DND-41 (cell line): ENCODE measurements at regions not wholly inside any gene's neighbourhood (a gene's known extent, or its start where the extent isn't known, plus 50 kb on each side); places are given as distances from the start of the nearest gene placed in this dataset.

ENCODE experiments used
- EZH2 ChIP-seq: IDR thresholded peaks from 3 replicates; pipeline ENCODE4 v1.6.1; 2012; ENCODE audit warnings: borderline replicate concordance, low read depth, mild to moderate bottlenecking, moderate library complexity, low read length, inconsistent platforms; ENCODE audit not compliant: severe bottlenecking
- TF ChIP-seq, protein P1 (sequence below): IDR thresholded peaks from 2 replicates; pipeline ENCODE4 v1.5.1; 2012; ENCODE audit warnings: borderline replicate concordance, low read length, moderate library complexity, mild to moderate bottlenecking; ENCODE audit not compliant: poor library complexity, severe bottlenecking; ENCODE audit errors: extremely low read depth

GRCh38 chr11:62034036-62034338 lies 66.6 kb upstream of the FTH1 start:
- TF ChIP-seq, protein P1, sequence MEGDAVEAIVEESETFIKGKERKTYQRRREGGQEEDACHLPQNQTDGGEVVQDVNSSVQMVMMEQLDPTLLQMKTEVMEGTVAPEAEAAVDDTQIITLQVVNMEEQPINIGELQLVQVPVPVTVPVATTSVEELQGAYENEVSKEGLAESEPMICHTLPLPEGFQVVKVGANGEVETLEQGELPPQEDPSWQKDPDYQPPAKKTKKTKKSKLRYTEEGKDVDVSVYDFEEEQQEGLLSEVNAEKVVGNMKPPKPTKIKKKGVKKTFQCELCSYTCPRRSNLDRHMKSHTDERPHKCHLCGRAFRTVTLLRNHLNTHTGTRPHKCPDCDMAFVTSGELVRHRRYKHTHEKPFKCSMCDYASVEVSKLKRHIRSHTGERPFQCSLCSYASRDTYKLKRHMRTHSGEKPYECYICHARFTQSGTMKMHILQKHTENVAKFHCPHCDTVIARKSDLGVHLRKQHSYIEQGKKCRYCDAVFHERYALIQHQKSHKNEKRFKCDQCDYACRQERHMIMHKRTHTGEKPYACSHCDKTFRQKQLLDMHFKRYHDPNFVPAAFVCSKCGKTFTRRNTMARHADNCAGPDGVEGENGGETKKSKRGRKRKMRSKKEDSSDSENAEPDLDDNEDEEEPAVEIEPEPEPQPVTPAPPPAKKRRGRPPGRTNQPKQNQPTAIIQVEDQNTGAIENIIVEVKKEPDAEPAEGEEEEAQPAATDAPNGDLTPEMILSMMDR = no peak
- no peak for TF ChIP-seq EZH2
